ENCODE measurements at regions not wholly inside any gene's neighbourhood (a gene's known extent, or its start where the extent isn't known, plus 50 kb on each side); places are given as distances from the start of the nearest gene placed in this dataset.

GRCh38 chr20:60897976-60898375, 354.1 kb upstream of the CDH4 start:
- Histone ChIP-seq H3K9me1 (ENCODE audit: insufficient read depth, low read length) (no peaks in the 10 kb centered on the region), H3K4ac (ENCODE audit: low read depth, low read length) (no peak overlapping the region), H3K27me3 (ENCODE audit: control insufficient read depth, insufficient read depth, low read length) (no peaks in the 10 kb centered on the region), H3K56ac (ENCODE audit: extremely low read depth, insufficient read depth, low read length) (no peak overlapping the region), H4K20me1 (ENCODE audit: insufficient read depth, low read length) (no peaks in the 10 kb centered on the region), H4K5ac (ENCODE audit: low read depth, low read length) (no peak overlapping the region), H2BK120ac (ENCODE audit: low read depth, low read length) (no peak overlapping the region), H2BK15ac (ENCODE audit: low read depth, low read length) (no peak overlapping the region), H3K79me1 (ENCODE audit: low read depth in 1 of 2, low read length in 2 of 2) (no peaks in the 10 kb centered on the region), H3K36me3 (ENCODE audit: control insufficient read depth, insufficient read depth, low read length) (no peaks in the 10 kb centered on the region), H3K4me3 (ENCODE audit: insufficient read depth, low read depth, low read length) (no peak overlapping the region), H3K18ac (ENCODE audit: low read depth, low read length) (no peak overlapping the region), H3K9ac (ENCODE audit: low read depth, low read length) (no peak overlapping the region), H3K14ac (replicated peaks; ENCODE audit: low read depth, low read length) (no peak overlapping the region), H3K23ac (ENCODE audit: low read depth, low read length) (no peak overlapping the region), H3K4me2 (ENCODE audit: low read depth, low read length) (no peak overlapping the region), H3K4me1 (ENCODE audit: control insufficient read depth, insufficient read depth, low read length) (no peaks in the 10 kb centered on the region), H3K27ac (ENCODE audit: insufficient read depth, low read length) (no peak overlapping the region), H2AFZ (replicated peaks; ENCODE audit: low read length, poor library complexity) (no peak overlapping the region), H4K8ac (ENCODE audit: low read depth in 2 of 2, low read length in 2 of 2) (no peak overlapping the region), H2BK5ac (ENCODE audit: low read depth, low read length, poor library complexity, severe bottlenecking) (no peak overlapping the region), H4K91ac (ENCODE audit: insufficient read depth, low read depth, low read length) (no peak overlapping the region), H2AK9ac (replicated peaks; ENCODE audit: low read depth, low read length, poor library complexity) (no peak overlapping the region), H2BK20ac (ENCODE audit: low read depth, low read length) (no peak overlapping the region), H3K9me3 (ENCODE audit: control insufficient read depth, insufficient read depth, low read length) (peaks cover 20% of the 10 kb centered on the region), H2AK5ac (ENCODE audit: low read depth, low read length) (no peak overlapping the region)
- intact Hi-C loops (cut with micrococcal nuclease) (no loop called here), in situ Hi-C loops (cut with MboI; ENCODE audit: low sequenced_read_pairs) (no loop called here), dilution Hi-C loops (cut with HindIII; ENCODE audit: low sequenced_read_pairs, unreplicated experiment) (no loop called here)
- ChIA-PET CTCF (no interaction called here), POLR2A (ENCODE audit: unreplicated experiment) (no interaction called here)
- ATAC-seq (ENCODE audit: low read depth) (no peak), DNase-seq (no peak)
- BruUV-seq (replicated peaks), result no TSS peak
- TF ChIP-seq MAZ (IDR thresholded peaks at IDR 0.05; ENCODE audit: borderline replicate concordance, low read depth, low read length), result no peak
- TF ChIP-seq RAD21 (IDR thresholded peaks at IDR 0.05; ENCODE audit: low read length), result no peak
- TF ChIP-seq POLR2A (IDR thresholded peaks at IDR 0.05; ENCODE audit: low read depth, low read length), result no peak
- TF ChIP-seq ELK1 (IDR thresholded peaks at IDR 0.05; ENCODE audit: borderline replicate concordance, low read depth, low read length), result no peak
- TF ChIP-seq CTCF (conservative IDR thresholded peaks at IDR 0.05; ENCODE audit: low read depth, low read length), result no peak
- no peak for TF ChIP-seq SMC3 (IDR thresholded peaks at IDR 0.05; ENCODE audit: low read depth, low read length)
- TF ChIP-seq BHLHE40 (IDR thresholded peaks at IDR 0.05; ENCODE audit: low read depth, low read length), result no peak
- no peak for TF ChIP-seq MAFK (IDR thresholded peaks at IDR 0.05; ENCODE audit: low read depth, low read length)
- TF ChIP-seq CEBPB (IDR thresholded peaks at IDR 0.05; ENCODE audit: low read depth, low read length), result no peak
- TF ChIP-seq FOS (IDR thresholded peaks at IDR 0.05; ENCODE audit: low read depth, low read length), result no peak
- no peak for TF ChIP-seq CHD1 (IDR thresholded peaks at IDR 0.05; ENCODE audit: low read depth, low read length)
- TF ChIP-seq RFX5 (IDR thresholded peaks at IDR 0.05; ENCODE audit: low read depth, low read length), result no peak
- TF ChIP-seq MXI1 (IDR thresholded peaks at IDR 0.05; ENCODE audit: borderline replicate concordance, low read depth, low read length), result no peak
- no CpG with 5 or more reads among the region's 2 CpGs for WGBS, 2 experiments (ENCODE audit: extremely low coverage in 2 of 2, insufficient read length in 1 of 2)
